Activated effector memory CD4-positive, alpha-beta T cell treated with Interleukin-2 at 50 U/mL for 16 hours (primary cell): ENCODE measurements at regions not wholly inside any gene's neighbourhood (a gene's known extent, or its start where the extent isn't known, plus 50 kb on each side); places are given as distances from the start of the nearest gene placed in this dataset.
"Not testable (repeated sequence)": the region's sequence is repeated elsewhere in the genome, so short reads cannot be mapped to it uniquely, and the experiment has no call there.

ENCODE experiments used
- DNase-seq: peaks from one replicate; pipeline ENCODE4 v3.0.0-alpha.2; 2020

GRCh38 chr21:28699186-28699585 lies 293.5 kb downstream of the LTN1 start:
- DNase-seq = no peak

DNA sequence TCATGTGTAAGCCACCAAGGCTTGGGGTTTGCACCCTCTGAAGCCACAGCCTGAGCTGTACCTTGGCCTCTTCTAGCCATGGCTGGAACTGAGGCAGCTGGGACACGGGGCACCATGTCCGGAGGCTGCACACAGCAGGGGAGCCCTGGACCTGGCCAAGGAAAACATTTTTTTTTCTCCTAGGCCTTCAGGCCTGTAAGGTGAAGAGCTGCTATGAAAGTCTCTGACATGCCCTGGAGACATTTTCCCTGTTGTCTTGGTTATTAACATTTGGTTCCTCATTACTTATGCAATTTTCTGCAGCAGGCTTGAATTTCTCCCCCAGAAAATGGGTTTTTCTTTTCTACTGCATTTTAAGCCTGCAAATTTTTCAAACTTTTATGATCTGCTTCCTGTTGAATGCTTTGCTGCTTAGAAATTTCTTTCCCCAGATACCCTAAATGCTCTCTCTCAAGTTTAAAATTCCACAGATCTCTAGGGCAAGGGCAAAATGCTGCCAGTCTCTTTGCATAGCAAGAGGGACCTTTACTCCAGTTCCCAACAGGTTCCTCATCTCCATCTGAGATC lies 295.8 kb downstream of the LTN1 start:
- no peak for DNase-seq

GRCh38 chr21:28693476-28693875 lies 299.2 kb downstream of the LTN1 start:
- no peak for DNase-seq

- DNase-seq = no peak
Observed at GRCh38 chr21:28690196-28690595, 302.5 kb downstream of the LTN1 start.

GRCh38 chr21:28688381-28688780 lies 304.3 kb downstream of the LTN1 start:
- DNase-seq = no peak

DNA sequence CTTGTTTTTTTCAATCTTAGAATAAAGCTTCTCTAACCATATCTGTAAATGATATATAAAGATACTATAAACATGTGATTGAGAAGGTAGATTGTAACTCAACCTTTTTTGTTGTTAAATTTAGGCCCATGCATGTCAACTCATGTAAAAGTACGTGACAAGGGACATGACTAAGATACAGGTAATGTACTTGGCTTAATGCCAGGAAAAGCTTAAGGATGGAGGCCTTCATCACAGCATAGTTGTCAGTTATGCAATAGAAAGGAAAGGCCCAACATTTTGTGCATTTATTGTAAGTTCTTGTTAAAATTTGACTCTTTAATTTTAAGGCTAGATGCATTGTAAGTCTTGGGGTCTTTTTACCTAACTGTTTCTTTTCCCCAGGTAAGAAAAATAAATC lies 305.1 kb downstream of the LTN1 start:
- no peak for DNase-seq

GRCh38 chr21:28683982-28684752 lies 308.5 kb downstream of the LTN1 start:
- no peak for DNase-seq

- DNase-seq = not testable (repeated sequence)
Observed at GRCh38 chr21:28682884-28683283, 309.8 kb downstream of the LTN1 start.

DNA sequence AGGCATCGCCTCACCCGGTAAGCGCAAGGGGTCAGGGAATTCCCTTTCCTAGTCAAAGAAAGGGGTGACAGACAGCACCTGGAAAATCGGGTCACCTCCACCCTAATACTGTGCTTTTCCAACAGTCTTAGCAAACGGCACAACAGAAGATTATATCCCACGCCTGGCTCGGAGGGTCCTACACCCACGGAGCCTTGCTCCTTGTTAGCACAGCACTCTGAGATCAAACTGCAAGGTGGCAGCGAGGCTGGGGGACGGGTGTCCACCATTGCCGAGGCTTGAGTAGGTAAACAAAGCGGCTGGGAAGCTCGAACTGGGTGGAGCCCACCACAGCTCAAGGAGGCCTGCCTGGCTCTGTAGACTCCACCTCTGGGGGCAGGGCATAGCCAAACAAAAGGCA lies 315.6 kb downstream of the LTN1 start:
- not testable (repeated sequence) for DNase-seq

- no peak for DNase-seq
Observed at GRCh38 chr21:28675331-28676041, 317.2 kb downstream of the LTN1 start.

- no peak for DNase-seq
Observed at GRCh38 chr21:28674763-28675162, 317.9 kb downstream of the LTN1 start.

GRCh38 chr21:28671549-28672195 lies 321.0 kb downstream of the LTN1 start:
- DNase-seq = no peak

DNA sequence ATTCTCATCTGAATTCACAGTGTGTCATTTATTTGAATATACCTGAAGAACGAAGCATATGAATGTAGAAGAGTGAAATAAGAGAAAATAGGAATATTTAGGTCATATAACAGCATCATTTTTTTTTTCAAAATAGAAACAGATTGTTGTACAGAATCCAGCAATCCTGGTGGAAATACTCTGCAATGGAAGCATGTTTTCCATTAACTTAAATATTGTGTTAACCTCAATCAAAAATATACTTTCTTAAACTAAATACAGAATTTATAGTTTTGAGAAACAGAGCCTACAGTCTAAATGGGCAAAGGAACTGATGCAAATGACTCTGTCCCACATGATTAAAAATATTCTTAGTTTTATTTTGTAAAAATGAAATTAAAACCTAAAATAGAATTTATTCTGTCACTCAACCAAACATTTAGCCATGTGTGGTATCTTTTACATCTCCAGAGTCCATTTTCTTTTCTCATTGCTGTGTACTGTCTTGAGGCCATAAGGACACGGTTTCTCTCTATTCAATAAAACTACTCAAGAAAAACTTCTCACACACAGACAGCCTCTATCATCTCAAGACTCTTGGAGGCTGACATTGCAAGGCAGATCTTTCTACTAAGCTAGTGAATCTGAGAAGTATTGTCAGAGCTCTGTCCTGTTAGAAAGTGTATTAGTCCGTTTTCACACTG lies 322.6 kb downstream of the LTN1 start:
- DNase-seq = no peak

GRCh38 chr21:28669321-28669720 lies 323.4 kb downstream of the LTN1 start:
- no peak for DNase-seq

- DNase-seq = no peak
Observed at GRCh38 chr21:28663754-28664153, 328.9 kb downstream of the LTN1 start.

- no peak for DNase-seq
Observed at GRCh38 chr21:28663111-28663693, 329.5 kb downstream of the LTN1 start.

DNA sequence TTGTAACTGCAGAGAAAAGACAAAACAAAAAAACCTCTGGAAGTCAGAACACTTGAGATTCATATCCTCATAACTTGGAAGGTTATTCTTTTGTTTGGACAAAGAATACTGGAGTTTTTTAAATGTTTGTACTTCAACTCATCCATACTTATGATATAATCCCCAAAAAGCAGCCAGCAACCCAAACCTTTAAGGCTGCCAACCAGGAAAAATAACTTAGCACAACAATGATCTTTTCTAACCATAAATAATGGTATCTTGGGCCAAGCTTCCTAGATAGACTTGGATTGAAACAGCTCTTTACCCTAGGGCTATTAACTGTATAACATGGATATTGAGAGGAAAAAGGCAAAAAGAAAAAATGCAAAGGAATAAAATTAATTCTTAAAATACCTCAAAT lies 335.1 kb downstream of the LTN1 start:
- no peak for DNase-seq

DNA sequence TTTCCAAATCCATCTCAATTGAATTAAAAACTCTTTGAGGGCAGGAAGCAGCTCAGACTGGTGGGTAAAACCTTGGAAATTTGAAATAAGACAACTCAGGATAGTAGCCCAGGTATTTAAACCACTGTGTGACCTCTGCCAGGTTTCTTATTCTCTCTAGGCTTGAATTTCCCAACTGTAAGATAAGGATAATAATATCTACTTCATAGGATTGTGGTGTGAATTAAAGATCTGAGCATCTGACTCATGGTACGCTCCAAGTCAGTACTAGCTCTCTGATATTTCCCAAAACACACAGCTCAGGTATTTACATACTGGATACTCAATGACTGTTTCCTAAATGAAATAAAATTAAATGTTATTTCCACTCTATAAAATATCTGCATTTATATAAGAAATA lies 337.2 kb downstream of the LTN1 start:
- no peak for DNase-seq

GRCh38 chr21:28654406-28654805 lies 338.3 kb downstream of the LTN1 start:
- no peak for DNase-seq

DNA sequence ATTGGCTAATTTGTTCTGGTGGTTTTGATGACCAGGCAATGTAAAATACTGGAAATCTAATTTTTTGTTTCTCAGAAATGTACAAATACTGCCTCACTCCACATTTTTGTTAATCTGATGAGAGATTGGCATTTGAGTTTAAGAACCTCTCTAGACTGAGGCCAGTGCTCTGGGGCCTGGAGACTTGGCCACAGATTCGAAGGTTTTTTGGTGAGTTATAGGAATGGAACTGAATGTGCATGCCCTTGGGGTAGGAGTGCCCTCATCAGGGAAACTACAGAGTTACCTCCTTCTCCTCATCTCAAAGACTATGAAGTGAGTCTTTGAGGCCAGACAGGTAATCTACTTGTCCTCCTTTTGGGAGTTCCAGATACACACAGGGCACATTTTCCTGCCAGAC lies 347.9 kb downstream of the LTN1 start:
- no peak for DNase-seq

DNA sequence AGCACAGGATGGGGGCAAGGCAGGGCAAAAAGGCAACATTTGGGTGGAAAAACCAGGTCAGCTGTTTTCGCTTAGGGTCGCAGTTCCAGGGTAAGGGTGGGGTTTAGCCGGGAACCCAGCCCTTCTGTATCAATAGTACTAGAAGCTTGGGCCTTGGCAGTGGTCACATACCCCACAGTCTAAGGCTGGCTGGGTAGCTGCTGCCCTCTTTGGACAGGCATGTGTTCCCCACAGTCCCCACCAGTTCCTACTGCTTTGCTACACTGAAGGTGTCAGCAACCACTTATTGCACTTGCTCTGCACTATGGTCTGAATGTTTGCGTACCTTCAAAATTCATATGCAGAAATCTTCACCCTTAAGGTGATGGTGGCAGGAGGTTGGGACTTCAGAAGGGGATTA lies 349.8 kb downstream of the LTN1 start:
- DNase-seq = no peak

DNA sequence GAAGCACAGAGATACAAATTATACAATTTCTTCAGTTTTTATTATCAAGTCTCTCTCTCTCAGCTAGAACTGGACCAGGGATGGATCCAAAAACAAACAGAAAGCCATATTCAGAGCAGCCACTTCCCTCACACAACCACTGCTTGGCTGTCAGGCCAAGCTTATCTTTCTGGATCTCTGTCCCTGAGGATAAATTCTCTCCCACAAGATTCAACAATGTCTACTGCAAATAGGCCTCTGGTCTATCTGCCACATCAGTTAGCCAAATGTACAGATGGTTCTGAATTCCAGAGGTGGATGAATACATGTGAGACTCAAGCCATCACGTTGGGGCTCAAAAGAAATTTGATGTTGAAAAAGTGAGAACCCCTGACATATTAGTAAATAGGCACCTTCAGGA lies 350.9 kb downstream of the LTN1 start:
- no peak for DNase-seq

DNA sequence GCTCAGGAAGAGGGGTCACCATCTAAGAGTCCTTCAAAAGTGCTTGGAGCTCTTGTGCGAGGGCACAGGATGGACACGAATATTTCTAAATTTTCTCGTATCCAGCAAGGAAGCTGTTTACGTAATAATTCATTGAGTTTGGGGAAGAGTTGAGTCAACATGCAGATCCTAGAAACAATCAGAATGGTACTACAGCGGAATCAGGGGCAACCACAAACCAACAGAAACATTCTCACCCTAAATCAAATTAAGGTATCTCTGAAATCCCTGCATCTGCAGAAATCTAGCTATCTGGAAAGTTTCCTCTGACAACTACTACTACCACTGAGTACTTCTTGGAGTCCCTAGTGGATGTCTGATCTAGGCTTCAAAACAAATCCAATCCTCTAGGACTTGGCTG lies 352.4 kb downstream of the LTN1 start:
- DNase-seq = no peak
